HG02840 (cell line): ENCODE measurements at regions not wholly inside any gene's neighbourhood (a gene's known extent, or its start where the extent isn't known, plus 50 kb on each side); places are given as distances from the start of the nearest gene placed in this dataset.
"Not testable (repeated sequence)": the region's sequence is repeated elsewhere in the genome, so short reads cannot be mapped to it uniquely, and the experiment has no call there.

Experiments used
- ATAC-seq: cut with Tn5 transposase; IDR thresholded peaks from one replicate; pipeline ENCODE4 v1.9.1; 2021; ENCODE audit warnings: mild to moderate bottlenecking, moderate library complexity, moderate number of reproducible peaks; ENCODE audit not compliant: unreplicated experiment, low FRiP score

DNA sequence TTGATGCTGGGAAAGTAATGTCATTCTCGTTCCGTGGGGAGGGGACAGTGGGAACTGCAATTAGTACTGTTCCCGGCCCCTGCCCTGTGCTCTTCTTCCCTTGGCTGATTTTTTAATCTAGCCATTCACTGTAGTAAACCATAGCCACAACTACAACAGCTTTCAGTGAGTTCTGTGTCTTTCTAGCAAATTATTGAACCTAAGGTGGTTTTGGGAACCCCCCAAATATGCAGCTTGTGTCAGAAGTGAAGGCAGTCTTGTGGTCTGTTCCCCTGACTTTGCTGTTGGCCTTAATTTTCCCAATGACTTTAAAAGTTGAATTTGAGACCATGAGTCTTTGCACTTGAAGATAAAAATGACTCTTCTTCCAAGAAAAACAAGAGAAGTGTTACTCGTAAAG lies 114.3 kb upstream of the ETV6 start:
- no peak for ATAC-seq

DNA sequence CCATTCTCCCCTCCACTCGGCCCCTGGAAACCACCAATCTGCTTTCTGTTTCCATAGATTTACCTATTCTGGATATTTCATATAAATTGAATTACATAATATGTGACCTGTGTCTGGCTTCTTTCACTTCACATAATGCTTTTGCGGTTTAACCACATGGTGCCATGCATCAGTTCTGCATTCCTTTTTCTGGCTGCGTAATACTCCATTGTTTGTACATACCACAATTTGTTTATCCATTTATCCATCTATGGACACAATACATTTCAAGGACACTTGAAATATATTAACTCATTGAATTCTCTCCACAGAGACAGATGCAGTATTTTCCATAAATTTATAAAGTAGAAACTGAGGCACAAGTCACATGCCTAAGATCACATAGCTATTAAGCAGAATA lies 110.3 kb upstream of the ETV6 start:
- no peak for ATAC-seq

DNA sequence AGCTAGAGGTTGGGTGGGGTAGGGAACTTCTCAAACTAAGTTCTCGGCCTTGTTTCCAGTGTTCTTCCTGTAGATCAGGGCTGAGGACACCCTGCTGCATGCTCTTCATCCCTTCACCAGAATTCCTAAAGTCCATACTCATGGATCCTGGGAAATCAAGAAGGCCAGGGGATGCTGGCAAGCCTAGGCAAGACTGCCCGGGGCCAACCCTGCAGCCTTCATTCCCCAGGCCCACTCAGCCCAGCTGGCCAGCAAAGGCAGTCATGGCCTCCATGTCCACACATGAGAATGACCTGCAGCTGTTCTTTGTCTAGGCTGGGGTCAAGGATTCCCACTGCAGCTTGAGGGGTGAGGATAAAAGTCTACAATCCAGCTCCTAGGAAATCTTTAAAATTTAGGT lies 109.3 kb upstream of the ETV6 start:
- ATAC-seq, result no peak

DNA sequence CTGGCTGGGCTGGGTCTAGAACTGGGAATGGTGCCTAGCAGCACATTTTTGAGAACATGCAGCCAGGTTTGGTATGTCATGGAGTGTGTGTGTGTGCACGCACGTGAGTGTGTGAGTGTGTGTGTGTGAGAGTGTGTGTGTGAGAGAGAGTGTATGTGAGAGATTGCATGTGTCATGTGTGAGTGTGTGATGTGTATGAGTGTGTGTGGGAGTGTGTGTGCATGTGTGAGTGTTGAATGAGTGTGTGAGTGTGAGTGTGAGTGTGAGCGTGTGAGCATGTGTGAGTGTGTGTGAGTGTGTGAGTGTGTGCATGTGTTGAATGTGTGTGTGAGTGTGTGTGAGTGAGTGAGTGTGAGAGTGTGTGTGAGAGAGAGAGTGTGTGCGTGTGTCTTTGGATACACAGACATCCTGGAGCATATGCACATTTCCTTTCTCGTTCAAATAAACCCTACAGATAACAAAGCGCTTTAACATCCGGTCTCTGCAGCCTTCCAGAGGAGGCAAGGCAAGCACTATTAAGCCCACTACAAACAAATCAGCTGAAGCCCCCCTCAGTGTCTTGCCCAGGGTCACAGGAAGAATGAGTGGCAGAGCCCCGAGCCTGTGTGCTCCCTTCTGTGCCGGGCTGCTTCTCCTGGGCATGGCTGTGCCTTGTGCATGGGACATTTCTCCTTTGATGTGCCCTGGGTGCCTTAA lies 108.7 kb upstream of the ETV6 start:
- ATAC-seq, result no peak

DNA sequence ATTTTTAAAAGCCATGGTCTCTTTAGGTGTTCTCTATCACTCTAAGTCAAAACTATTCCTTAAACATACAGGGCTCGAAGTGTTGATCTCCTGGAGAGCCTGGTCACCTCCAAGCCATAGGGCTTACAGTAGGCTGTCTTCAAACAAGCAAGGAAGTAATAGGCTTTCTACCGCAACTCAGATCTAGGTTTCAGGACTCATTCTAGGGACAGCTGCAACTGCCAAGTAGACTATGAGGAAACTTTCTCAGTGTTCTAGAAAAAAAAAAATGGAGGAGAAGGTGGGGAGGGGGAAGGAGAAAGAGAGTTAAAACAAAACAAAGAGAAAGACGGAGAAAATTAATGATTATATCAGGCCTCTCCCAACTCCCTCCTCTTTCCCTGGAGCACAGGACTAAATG lies 106.9 kb upstream of the ETV6 start:
- ATAC-seq, result no peak

DNA sequence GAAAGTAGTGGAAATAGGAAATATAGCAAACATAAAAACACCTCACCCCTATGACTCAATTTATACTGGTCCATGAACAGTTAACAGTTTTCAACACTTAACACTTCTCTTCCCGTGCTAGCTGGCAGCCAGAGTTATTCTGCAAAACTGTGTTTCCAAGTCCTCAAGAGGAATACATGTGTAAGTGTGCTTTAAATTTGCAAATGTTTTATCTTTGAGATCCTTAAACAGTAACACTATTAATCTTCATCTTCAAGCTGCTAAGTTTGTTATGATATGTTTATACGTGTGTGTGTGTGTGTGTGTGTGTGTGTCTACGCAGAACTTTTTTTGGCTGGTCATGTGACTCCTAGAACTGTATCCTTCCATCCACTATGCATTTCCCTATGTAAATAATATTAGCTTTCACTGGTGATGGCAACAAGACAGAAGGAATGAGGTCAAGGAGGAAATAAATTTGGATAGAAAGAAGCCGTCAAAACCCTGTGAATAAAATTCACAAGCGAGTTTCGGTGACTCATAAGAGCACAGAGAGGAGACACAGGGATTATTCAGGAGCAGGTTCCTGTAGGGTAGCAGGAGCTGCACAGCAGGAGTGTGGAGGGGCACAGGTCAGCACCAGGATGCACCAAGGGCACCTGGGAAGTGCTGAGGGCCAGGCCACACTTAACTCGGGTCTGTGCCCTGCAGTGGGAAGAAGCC lies 105.9 kb upstream of the ETV6 start:
- no peak for ATAC-seq

DNA sequence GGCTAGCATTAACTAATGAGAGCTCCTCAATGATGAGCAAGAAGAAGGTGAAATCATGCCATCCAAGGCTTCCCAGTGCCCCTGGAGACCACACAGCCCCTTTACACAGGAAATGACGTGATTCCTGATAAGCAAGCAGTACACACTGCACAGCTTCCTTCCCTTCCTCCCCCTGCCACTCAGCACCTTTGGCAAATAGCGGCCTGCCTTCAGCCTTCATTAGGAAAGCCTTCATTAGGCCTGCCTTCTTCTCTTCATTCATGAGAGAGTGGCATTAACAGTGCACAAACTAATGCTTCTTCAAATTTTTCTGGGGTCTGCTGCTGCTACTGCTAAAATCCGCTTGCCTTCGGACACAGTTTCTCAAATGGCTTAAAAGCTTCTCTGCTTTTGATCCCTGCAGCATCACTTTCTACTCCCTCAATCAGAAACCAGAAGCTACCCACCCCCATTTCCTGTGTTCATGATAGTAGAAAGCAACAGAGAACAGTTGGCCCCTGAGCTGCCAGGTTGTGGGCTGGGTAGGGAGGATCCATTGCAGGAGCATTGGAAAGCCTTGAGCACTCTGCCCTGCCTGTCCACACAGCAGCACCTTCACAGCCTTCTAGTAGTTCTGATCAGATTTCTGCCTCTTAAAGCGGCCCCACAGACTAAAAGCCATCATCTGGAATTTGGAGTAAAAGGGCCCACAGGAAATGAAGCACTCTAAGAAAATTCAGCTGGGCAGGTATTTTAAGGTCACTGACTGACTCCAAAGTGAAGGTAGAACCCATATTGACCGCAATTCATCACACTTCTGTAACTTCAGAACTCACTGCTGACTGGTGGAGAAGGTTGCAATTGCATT lies 103.8 kb upstream of the ETV6 start:
- peak; percentile 64 for ATAC-seq

DNA sequence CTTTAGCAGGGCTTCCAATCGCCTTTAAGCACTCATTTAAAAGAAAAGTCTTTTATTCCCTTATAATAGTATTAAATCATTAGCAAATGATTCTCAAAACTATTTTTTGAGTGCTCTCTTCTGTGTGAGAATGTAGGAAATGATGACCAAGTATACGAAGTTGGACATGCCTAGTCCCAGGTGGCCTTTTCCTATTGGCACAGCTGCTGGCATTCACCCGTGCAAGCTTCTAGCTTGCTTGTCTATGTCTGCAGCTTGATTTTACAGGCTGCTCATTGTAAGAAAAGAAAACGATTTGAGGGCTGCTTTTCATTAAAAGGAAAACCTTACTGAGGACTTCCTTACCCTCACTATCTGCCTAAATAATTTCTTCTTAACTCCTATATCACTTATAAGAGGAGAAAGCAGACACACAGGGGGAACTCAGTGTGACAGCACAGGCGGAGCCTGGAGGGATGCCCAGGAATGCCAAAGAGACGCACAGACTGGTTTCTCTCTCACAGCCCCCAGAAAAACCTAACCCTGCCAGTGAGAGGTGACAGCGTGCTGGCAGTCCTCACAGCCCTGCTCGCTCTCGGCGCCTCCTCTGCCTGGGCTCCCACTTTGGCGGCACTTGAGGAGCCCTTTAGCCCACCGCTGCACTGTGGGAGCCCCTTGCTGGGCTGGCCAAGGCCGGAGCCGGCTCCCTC lies 102.7 kb upstream of the ETV6 start:
- ATAC-seq, result not testable (repeated sequence)

DNA sequence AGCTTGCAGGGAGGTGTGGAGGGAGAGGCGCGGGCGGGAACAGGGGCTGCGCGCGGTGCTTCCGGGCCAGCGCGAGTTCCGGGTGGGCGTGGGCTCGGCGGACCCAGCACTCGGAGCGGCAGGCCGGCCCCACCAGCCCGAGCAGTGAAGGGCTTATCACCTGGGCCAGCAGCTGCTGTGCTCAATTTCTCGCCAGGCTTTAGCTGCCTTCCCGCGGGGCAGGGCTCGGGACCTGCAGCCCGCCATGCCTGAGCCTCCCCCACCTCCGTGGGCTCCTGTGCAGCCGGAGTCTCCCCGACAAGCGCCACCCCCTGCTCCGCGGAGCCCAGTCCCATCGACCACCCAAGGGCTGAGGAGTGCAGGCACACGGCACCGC lies 102.2 kb upstream of the ETV6 start:
- not testable (repeated sequence) for ATAC-seq

DNA sequence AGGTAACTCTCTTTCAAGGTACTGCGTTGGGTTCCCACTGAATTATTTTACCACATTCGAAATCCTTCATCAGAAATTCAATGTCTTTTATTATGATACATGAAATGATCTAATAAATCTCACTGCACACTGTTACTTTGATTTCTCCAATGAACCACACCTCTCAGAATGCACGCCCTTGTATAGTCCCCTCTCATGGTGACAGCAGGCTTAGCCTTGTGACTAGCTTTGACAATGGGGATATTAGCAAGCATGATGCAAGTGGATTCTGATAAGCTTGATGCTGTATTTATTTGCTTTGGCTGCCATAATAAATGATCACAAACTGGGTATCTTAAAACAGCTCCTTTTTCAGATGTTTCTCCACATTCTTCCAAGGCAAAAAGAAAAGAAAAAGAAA lies 100.4 kb upstream of the ETV6 start:
- ATAC-seq, result no peak

DNA sequence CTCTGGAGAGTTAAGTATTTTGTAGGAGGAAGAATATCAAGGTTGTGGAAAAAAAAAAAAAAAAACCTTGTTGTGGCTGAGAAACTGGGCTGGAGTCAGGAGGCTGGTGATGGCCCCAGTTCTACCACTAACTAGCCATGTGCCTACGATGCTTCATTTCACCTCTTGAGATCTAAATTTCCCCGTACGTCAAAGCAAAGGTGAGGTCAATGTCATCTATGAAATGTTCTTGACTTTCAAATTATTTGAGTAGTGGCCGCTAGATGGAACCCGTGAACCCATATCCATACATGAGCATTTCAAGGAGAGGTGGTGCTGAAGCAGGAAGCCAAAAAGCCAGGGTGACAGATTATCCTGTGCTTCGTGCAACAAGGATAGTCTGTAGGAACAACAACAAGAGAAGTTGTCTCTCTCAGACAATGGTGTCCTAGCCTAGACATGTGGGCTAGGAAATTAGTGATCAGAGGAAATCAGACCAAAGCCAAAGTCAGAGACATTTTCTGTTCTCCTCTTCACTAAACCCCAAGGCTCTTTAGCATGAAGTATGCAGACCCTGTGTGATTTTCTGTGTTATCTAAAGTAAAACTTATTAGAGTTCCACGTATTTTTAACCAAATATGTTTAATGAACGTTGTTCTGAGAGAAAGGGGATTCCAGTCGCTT lies 95.5 kb upstream of the ETV6 start:
- ATAC-seq, result no peak

DNA sequence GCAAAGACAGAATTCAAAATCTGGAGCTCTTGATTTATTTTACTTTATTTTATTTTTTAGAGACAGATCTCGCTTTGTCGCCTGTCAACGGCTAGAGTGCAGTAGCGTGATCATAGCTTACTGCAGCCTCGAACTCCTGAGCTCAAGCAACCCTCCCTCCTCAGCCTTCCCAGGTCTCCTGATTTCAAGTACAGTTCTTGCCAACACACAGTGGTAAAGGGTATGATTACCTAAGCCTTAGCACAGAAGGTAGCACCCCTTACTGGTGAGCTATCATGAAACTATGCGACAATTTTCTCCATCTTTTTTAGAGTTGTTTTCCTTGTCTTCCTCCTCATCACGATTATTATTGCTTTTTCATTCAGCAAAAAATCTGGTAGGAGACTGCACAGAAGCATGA lies 94.3 kb upstream of the ETV6 start:
- ATAC-seq, result no peak

DNA sequence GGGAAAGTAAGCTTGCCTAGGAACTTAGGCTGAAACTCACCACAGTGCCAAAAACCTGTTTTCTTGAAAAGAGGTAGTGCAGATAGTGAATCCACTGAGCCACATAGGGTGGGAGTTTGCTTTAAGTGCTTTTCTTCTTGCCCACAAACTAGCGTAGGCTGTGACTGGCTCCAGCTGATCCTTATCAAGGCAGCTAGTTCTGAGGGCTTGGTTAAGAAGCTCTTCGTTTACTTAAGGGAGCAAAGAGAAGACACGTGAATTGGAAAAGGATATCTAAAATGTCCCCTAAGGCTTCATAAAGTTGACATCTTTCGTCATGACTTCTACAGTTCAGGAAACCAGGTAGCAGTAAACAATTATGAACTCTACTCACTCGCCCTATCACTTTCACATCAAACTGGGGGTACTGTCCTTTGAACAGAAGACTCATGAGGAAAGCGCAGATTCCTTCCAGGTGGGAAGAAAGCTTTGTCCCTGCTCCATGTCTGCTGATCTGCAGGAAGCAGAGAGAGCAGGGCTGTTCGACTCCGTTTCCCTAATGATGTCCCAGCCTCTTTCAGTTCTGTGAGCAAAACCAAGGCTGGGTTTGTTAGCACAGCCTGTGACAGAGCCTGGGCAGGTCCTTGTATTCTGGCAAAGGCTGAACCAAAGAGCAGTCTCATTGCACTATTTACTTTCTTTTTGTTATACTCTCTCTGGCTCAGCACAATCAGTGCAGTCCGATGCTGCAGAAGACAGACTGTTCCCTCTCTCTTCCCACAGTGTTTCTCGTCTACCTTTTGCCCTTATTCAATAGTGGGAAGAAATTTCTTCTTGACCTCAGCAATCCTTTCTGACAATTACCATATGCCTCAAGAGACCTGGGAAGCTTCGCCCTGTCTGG lies 93.5 kb upstream of the ETV6 start:
- no peak for ATAC-seq

DNA sequence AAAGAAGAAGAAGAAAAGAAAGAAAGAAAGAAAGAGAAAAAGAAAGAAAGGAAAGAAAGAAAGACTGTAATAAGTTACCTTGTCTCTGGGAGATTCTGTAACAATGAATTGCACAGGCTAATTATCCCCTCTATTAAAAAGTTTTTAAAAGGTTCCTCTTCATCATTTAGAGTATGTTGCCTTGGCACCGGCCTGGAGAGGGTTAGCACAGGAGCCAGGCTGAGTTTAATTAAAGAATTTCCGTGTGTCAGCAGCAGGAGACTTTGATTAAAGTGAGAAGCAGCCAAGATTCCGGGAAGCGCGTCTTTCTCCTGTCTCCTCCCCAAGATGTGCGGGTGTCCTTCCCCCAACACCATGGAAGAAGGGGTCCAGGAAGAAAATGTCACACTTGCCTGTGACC lies 92.8 kb upstream of the ETV6 start:
- ATAC-seq, result no peak

DNA sequence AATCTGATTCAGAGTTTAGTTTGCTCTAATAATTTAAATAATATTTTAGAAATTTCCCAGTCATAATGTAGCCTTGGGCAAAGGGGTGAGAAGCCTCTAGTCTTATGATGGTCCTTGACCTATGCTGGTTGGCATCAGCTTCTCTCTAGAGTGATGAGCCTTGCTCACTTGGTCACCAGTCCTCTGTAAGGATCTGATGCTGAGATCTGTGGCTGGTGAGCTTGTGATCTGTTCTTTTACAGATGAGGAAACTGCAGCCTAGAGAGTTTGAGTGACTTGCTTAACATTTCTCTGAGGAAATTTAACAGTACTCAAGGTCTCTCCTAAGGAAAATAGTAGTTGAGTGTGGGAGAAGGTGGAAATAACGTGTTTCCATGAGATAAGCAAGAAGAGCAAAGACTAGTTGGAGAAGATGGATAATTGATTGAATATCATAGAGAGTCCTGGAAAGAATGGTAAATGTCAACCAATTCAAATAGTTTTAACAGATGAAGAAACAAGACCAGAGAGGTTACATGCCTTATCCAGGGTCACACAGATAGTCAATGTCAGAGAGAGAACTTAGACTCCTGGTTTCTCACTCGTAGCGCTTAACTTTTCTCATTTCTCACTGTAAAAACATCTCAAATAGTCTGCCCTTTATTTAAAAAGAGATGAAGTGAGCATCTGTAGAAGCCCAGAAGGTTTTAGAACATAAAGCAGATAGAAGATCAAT lies 89.7 kb upstream of the ETV6 start:
- ATAC-seq, result no peak

DNA sequence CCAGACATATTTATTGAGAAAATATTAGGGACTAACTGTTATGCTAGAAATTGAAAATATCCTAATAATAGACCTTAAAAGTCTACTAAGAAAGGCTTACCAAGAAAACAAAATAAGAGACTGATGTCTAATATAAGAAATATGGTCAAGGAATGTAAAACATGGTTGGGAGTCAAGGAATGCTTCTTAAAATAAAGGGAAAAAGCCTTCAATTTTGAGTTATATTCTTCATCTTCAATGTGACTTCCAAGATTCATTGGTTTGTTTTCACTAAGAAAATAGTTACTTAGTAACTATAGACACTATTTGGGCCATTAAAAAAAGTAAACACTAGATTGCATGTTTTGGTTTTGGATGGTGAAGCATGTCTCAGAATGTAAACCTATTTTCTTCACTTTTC lies 88.1 kb upstream of the ETV6 start:
- ATAC-seq, result no peak

DNA sequence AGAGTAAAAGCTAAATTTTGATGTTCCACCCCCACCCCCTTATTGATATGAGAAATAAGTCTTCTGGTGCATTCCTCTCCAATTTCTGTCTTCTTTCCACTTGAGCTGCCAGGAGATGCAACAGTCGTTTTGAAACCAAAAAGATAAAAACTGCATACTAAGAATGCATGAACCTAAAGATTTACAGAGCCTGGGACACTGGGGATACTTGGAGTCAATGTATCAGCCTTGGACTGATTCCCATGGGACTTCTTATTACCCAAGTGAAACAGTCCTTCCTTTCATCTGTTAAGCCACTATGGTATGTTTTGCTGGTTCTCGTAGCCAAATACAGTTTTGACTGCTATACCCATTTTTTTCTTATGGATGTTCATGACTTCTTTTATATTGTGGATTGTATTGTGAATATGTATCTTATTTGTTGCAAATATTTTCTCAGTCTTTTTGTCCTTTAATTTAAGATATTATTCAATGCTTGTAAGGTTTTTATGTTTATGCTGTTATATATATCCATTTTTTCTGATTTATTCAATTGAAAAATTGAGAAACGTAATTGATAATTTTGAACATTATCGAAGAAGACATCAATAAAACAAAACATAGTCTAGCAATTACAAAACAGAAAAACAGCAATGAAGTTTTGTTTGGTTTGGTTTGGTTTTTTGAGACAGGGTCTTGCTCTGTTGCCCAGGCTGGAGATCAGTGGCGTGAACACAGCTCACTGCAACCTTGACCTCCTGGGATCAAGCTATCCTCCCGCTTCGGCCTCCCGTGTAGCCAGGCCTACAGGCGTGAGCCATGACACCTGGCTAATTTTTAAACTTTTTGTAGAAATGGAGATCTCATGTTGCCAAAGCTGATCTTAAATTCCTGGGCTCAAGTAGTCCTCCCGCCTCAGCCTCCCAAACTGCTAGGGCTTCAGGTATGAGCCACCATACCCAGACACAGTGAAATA lies 85.4 kb upstream of the ETV6 start:
- no peak for ATAC-seq
